Thoracic aorta (tissue), 2 donors: ENCODE measurements at regions not wholly inside any gene's neighbourhood (a gene's known extent, or its start where the extent isn't known, plus 50 kb on each side); places are given as distances from the start of the nearest gene placed in this dataset.

Source experiments
- ATAC-seq: fragments of 150-250 bp; one replicate; pipeline ENCODE4 v1.8.0; 2017; ENCODE audit warnings: low read depth; ENCODE audit not compliant: insufficient number of reproducible peaks, low FRiP score
- DNase-seq: peaks from one replicate; pipeline ENCODE4 v3.0.0-alpha.2; 2020; ENCODE audit warnings: low spot score
- H3K27ac ChIP-seq, 2 donors: fragments of 200-600 bp; sonication (generic); 1 replicate in 1 of 2; 2 replicates in 1 of 2; pipeline ENCODE4 v1.5.1; 2016; ENCODE audit warnings: mild to moderate bottlenecking in 2 of 2, moderate library complexity in 2 of 2
- H3K27me3 ChIP-seq: fragments of 200-600 bp; sonication (generic); replicated peaks from 2 replicates; pipeline ENCODE4 v1.6.0; 2016; ENCODE audit warnings: mild to moderate bottlenecking; ENCODE audit not compliant: insufficient read depth
- H3K36me3 ChIP-seq: fragments of 200-600 bp; sonication (generic); one replicate; pipeline ENCODE4 v1.5.1; 2016
- H3K4me1 ChIP-seq, 2 donors: fragments of 200-600 bp; sonication (generic); 1 replicate in 1 of 2; 2 replicates in 1 of 2; pipeline versions ENCODE4 v1.5.1 to v1.6.0; 2016; ENCODE audit warnings: low read depth in 2 of 2, mild to moderate bottlenecking in 1 of 2; ENCODE audit not compliant: control insufficient read depth in 1 of 2
- H3K4me3 ChIP-seq: fragments of 200-600 bp; sonication (generic); 2 replicates; pipeline ENCODE4 v1.5.1; 2016; ENCODE audit warnings: mild to moderate bottlenecking
- H3K9me3 ChIP-seq: fragments of 200-600 bp; sonication (generic); 2 replicates; pipeline ENCODE4 v1.5.1; 2016
- CTCF ChIP-seq: fragments of 200-600 bp; sonication (generic); IDR thresholded peaks from one replicate; pipeline ENCODE4 v1.5.1; 2019; ENCODE audit warnings: antibody characterized with exemption

GRCh38 chr19:31432201-31432810, 83.1 kb upstream of the TSHZ3 start:
- H3K27me3 ChIP-seq = no peaks in the 10 kb centered on the region
- no peak overlapping the region for H3K27ac ChIP-seq
- no peaks in the 10 kb centered on the region for H3K36me3 ChIP-seq
- no peak for DNase-seq
- H3K4me1 ChIP-seq = no peaks in the 10 kb centered on the region
- H3K4me3 ChIP-seq = no peak overlapping the region
- no peaks in the 10 kb centered on the region for H3K9me3 ChIP-seq
- TF ChIP-seq CTCF = no peak
- ATAC-seq = no peak

GRCh38 chr19:31436121-31436776, 87.0 kb upstream of the TSHZ3 start:
- TF ChIP-seq CTCF = no peak
- Histone ChIP-seq H3K27ac (no peak overlapping the region), H3K4me1 (no peaks in the 10 kb centered on the region), H3K4me3 (no peak overlapping the region), H3K27me3 (no peaks in the 10 kb centered on the region), H3K9me3 (no peaks in the 10 kb centered on the region), H3K36me3 (no peaks in the 10 kb centered on the region)
- DNase-seq = no peak
- ATAC-seq = no peak

- H3K27me3 ChIP-seq = no peaks in the 10 kb centered on the region
- no peaks in the 10 kb centered on the region for H3K9me3 ChIP-seq
- H3K36me3 ChIP-seq = no peaks in the 10 kb centered on the region
- no peak overlapping the region for H3K27ac ChIP-seq
- ATAC-seq (no peak), DNase-seq (no peak)
- TF ChIP-seq CTCF = no peak
- H3K4me1 ChIP-seq = no peaks in the 10 kb centered on the region
- no peak overlapping the region for H3K4me3 ChIP-seq
Measured at GRCh38 chr19:31438401-31439269, 89.4 kb upstream of the TSHZ3 start.

GRCh38 chr19:31439270-31439573, 90.0 kb upstream of the TSHZ3 start:
- no peak for TF ChIP-seq CTCF
- Histone ChIP-seq H3K4me1 (no peaks in the 10 kb centered on the region), H3K27ac (no peak overlapping the region), H3K27me3 (no peaks in the 10 kb centered on the region), H3K4me3 (no peak overlapping the region), H3K36me3 (no peaks in the 10 kb centered on the region), H3K9me3 (no peaks in the 10 kb centered on the region)
- ATAC-seq = no peak
- no peak for DNase-seq

GRCh38 chr19:31444931-31445330, 95.7 kb upstream of the TSHZ3 start:
- Histone ChIP-seq H3K36me3 (no peaks in the 10 kb centered on the region), H3K9me3 (peaks cover 3% of the 10 kb centered on the region), H3K27ac (no peak overlapping the region), H3K4me1 (no peaks in the 10 kb centered on the region), H3K27me3 (no peaks in the 10 kb centered on the region), H3K4me3 (no peak overlapping the region)
- no peak for TF ChIP-seq CTCF
- DNase-seq = no peak
- ATAC-seq = no peak
